Muscle layer of duodenum (tissue), 2 donors: ENCODE measurements at regions not wholly inside any gene's neighbourhood (a gene's known extent, or its start where the extent isn't known, plus 50 kb on each side); places are given as distances from the start of the nearest gene placed in this dataset.

ENCODE experiments used
- H3K27ac ChIP-seq: one replicate; pipeline ENCODE4 v1.7.0; 2013; ENCODE audit warnings: mild to moderate bottlenecking, low read length
- H3K27me3 ChIP-seq: one replicate; pipeline ENCODE4 v1.7.0; 2013; ENCODE audit warnings: low read depth, mild to moderate bottlenecking, control low read depth, low read length
- H3K36me3 ChIP-seq, 2 donors: one replicate each; pipeline ENCODE4 v1.7.0; 2013; ENCODE audit warnings: low read length in 2 of 2, control low read depth in 1 of 2, mild to moderate bottlenecking in 1 of 2; ENCODE audit not compliant: insufficient read depth in 2 of 2, control insufficient read depth in 1 of 2
- H3K4me1 ChIP-seq, 2 donors: one replicate each; pipeline ENCODE4 v1.7.0; 2013; ENCODE audit warnings: low read length in 2 of 2, mild to moderate bottlenecking in 2 of 2, control low read depth in 1 of 2, moderate library complexity in 1 of 2; ENCODE audit not compliant: insufficient read depth in 2 of 2, control insufficient read depth in 1 of 2
- H3K4me3 ChIP-seq, 2 donors: one replicate each; pipeline ENCODE4 v1.7.0; 2013; ENCODE audit warnings: low read length in 2 of 2, low read depth in 1 of 2, mild to moderate bottlenecking in 1 of 2
- H3K9me3 ChIP-seq, 2 donors: one replicate each; pipeline ENCODE4 v1.7.0; 2013; ENCODE audit warnings: low read length in 2 of 2, control low read depth in 1 of 2, mild to moderate bottlenecking in 1 of 2; ENCODE audit not compliant: control insufficient read depth in 1 of 2
- donor health status: healthy.

- no peaks in the 10 kb centered on the region for H3K4me1 ChIP-seq
- no peak overlapping the region for H3K27ac ChIP-seq
- no peaks in the 10 kb centered on the region for H3K9me3 ChIP-seq
- no peaks in the 10 kb centered on the region for H3K27me3 ChIP-seq
- no peaks in the 10 kb centered on the region for H3K36me3 ChIP-seq
- no peak overlapping the region for H3K4me3 ChIP-seq
Measured at GRCh38 chr6:126091466-126091865, 105.1 kb downstream of the TRMT11 start.

GRCh38 chr6:126093108-126093507 lies 106.8 kb downstream of the TRMT11 start:
- H3K4me3 ChIP-seq = no peak overlapping the region
- no peaks in the 10 kb centered on the region for H3K36me3 ChIP-seq
- H3K27me3 ChIP-seq = no peaks in the 10 kb centered on the region
- H3K4me1 ChIP-seq = no peaks in the 10 kb centered on the region
- no peak overlapping the region for H3K27ac ChIP-seq
- H3K9me3 ChIP-seq = no peaks in the 10 kb centered on the region

GRCh38 chr6:126094411-126094810 lies 108.1 kb downstream of the TRMT11 start:
- H3K27ac ChIP-seq = no peak overlapping the region
- H3K27me3 ChIP-seq = no peaks in the 10 kb centered on the region
- no peak overlapping the region for H3K4me3 ChIP-seq

GRCh38 chr6:126100386-126100785 lies 114.0 kb downstream of the TRMT11 start:
- no peaks in the 10 kb centered on the region for H3K27me3 ChIP-seq
- H3K27ac ChIP-seq = no peak overlapping the region
- H3K36me3 ChIP-seq = no peaks in the 10 kb centered on the region
- no peaks in the 10 kb centered on the region for H3K4me1 ChIP-seq
- H3K9me3 ChIP-seq = no peaks in the 10 kb centered on the region
- no peak overlapping the region for H3K4me3 ChIP-seq

More at GRCh38 chr6:126094411-126094810, 108.1 kb downstream of the TRMT11 start:
- Histone ChIP-seq H3K9me3 (no peaks in the 10 kb centered on the region), H3K36me3 (no peaks in the 10 kb centered on the region), H3K4me1 (no peaks in the 10 kb centered on the region)

GRCh38 chr6:126102358-126102757 lies 116.0 kb downstream of the TRMT11 start:
- H3K36me3 ChIP-seq = no peaks in the 10 kb centered on the region
- no peak overlapping the region for H3K4me3 ChIP-seq
- H3K9me3 ChIP-seq = no peaks in the 10 kb centered on the region
- no peaks in the 10 kb centered on the region for H3K27me3 ChIP-seq
- H3K4me1 ChIP-seq = no peaks in the 10 kb centered on the region
- H3K27ac ChIP-seq = no peak overlapping the region

- H3K36me3 ChIP-seq = no peaks in the 10 kb centered on the region
- no peak overlapping the region for H3K27ac ChIP-seq
- H3K4me3 ChIP-seq = no peak overlapping the region
- no peaks in the 10 kb centered on the region for H3K4me1 ChIP-seq
- H3K27me3 ChIP-seq = no peaks in the 10 kb centered on the region
- H3K9me3 ChIP-seq = no peaks in the 10 kb centered on the region
Measured at GRCh38 chr6:126103993-126104392, 117.7 kb downstream of the TRMT11 start.

- Histone ChIP-seq H3K4me3 (no peak overlapping the region), H3K9me3 (no peaks in the 10 kb centered on the region), H3K4me1 (no peaks in the 10 kb centered on the region), H3K27ac (no peak overlapping the region), H3K36me3 (no peaks in the 10 kb centered on the region), H3K27me3 (no peaks in the 10 kb centered on the region)
Measured at GRCh38 chr6:126107475-126108166, 121.3 kb downstream of the TRMT11 start.

- no peak overlapping the region for H3K27ac ChIP-seq
- H3K9me3 ChIP-seq = no peaks in the 10 kb centered on the region
- H3K36me3 ChIP-seq = no peaks in the 10 kb centered on the region
- H3K4me3 ChIP-seq = no peak overlapping the region
- H3K27me3 ChIP-seq = no peaks in the 10 kb centered on the region
- no peaks in the 10 kb centered on the region for H3K4me1 ChIP-seq
Measured at GRCh38 chr6:126110512-126111270, 124.4 kb downstream of the TRMT11 start.

GRCh38 chr6:126111327-126111726 lies 125.0 kb downstream of the TRMT11 start:
- H3K9me3 ChIP-seq = no peaks in the 10 kb centered on the region

GRCh38 chr6:126112171-126112632 lies 125.9 kb downstream of the TRMT11 start:
- Histone ChIP-seq H3K4me1 (no peaks in the 10 kb centered on the region), H3K27ac (no peak overlapping the region), H3K9me3 (no peaks in the 10 kb centered on the region), H3K27me3 (no peaks in the 10 kb centered on the region), H3K36me3 (no peaks in the 10 kb centered on the region), H3K4me3 (no peak overlapping the region)

More at GRCh38 chr6:126111327-126111726, 125.0 kb downstream of the TRMT11 start:
- Histone ChIP-seq H3K27ac (no peak overlapping the region), H3K4me1 (no peaks in the 10 kb centered on the region), H3K27me3 (no peaks in the 10 kb centered on the region), H3K4me3 (no peak overlapping the region), H3K36me3 (no peaks in the 10 kb centered on the region)

GRCh38 chr6:126113261-126113660 lies 126.9 kb downstream of the TRMT11 start:
- Histone ChIP-seq H3K4me1 (no peaks in the 10 kb centered on the region), H3K27ac (no peak overlapping the region), H3K36me3 (no peaks in the 10 kb centered on the region), H3K4me3 (no peak overlapping the region), H3K27me3 (no peaks in the 10 kb centered on the region), H3K9me3 (no peaks in the 10 kb centered on the region)
